ENCODE measurements at regions not wholly inside any gene's neighbourhood (a gene's known extent, or its start where the extent isn't known, plus 50 kb on each side); places are given as distances from the start of the nearest gene placed in this dataset.

DNA sequence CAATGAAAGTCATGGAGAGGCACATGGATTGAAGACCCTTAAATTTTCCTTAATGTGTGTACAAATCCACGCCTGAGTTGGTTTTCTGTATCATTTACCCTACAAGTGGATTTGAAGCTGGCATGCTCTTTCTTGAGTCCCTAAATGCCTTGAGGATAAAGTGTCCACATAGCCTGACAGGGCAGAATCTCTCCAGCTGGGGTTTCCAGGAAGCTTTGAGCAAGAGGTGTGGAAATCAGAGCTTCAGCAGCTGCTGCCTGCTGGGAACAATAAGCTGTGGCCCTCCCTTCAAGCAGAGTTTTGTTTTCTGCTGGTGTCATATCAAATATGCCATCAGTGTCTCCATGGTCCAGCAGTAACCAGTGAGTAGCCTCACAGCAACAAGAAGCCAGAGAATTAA, 120.3 kb upstream of the SERTM1 start:
- no peak for DNase-seq

DNA sequence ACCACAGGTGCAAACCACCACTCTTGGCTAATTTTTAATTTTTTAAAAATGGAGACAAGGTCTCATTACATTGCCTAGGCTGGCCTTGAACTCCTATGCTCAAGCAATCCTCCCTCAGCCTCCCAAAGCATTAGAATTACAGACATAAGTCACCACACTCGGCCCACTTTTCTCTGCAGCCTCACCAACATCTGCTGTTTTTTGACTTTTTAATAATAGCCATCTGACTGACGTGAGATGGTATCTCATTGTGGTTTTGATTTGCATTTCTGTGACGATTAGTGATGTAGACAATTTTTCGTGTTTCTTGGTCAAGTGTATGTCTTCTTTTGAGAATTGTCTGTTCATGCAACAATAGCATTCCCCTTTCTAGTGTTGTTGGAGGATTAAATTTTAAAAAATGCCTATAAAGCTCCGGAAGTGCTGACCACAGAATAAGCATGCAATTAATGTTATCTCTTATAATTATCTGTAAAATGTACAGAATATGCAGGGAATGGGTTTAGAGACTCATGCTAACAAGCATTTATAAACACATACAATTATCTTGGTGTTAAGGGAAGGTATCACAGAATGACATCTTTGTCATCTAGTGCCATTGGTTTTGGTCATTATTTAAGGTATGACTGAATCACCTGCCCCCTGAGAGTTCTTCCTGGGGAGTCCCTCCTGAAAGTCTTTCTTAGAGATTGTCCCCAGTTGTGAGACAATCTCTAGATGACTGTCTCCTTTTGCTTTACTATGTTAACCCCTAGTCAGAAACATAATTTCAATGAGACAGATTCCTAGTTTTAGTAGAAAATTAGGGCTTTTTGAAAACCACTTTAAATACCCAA, 118.5 kb upstream of the SERTM1 start:
- no peak for DNase-seq

DNA sequence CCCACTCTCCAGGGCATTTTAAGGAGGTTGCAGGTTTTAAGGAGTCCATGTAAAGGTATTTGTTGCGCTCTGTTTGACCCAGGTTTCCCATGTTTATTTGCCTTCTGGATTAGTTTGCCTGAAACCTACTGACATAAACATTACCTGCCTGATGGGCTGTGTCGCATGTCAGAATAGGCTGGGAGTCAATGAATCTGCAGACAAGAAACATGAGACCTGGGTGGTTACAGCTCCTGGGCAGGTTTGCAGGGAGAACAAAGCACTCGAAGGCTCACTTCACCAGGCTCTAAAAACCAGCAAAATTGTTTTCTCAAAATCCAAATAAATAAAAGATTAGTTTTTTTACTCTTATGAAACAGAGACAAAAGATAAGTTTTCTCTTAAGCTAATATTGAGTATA, 114.4 kb upstream of the SERTM1 start:
- no peak for DNase-seq

DNA sequence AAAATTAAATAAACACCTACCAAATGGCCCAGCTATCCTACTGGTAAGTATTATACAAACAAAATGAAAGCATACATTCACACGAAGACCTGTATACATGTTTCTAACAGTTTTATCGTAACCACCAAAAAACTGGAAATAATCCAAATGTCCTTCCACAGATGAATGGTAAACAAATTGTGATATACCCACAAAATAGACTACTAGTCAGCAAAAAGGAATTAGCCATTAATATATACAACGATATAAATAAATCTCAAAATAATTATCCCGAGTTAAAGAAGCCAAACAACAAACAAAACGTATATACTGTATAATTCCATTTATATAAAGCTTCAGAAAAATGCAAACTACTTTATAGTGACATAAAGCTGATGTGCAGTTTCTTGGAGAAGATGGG, 106.3 kb upstream of the SERTM1 start:
- DNase-seq = no peak

DNA sequence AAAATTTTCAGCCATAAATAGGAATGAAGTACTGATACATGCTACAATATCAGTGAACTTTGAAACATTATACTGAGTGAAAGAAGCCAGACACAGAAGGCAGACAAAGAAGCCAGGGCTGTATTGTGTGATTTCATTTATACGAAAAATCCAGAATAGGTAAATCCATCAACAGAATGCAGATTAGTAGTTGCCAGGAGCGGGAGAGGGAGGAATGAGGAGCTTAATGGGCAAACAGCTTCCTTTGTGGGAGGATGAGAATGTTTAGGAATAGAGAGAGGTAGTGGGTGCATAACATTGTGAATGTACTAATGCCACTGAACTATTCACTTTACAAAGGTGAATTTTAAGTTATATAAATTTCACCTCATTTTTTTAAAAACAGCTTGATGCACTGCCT, 103.3 kb upstream of the SERTM1 start:
- no peak for DNase-seq

DNA sequence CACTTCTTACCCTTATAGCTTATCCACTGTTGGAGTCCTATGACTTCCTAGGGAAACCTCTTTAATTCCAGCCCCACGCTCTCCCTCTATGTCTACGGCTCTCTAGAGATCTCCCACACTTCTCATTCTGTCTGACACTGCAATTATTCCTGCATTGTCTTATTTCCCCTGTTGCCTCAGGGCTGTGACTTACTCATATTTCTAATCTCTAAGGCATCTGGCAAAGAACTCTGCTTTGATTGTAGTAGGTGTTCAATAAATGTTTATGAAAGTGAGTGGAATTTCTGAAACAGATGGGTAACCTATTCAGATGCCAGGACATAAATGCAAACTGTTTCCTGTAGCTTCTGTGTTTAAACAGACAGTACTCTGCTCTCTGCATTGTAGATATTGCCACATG, 102.4 kb upstream of the SERTM1 start:
- DNase-seq = no peak

DNA sequence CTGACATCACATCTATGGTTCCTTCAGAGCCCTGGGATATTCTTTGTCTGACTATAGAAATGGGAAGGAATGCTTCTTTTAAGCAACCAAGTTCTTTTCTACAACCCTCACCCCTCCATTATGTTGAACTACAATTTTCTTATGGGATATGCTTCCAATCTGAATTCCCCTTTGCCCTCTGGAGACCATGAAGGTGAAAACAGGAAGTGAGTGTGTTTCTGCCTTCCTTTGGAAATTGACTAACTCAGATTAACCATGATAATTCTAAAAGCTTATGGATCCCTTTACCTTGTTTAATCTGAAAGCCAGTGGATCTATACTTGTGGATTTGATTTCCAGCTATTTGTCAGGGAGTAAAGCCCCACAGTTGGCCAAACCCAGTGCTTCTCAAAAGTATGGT, 90.8 kb upstream of the SERTM1 start:
- DNase-seq = no peak

DNA sequence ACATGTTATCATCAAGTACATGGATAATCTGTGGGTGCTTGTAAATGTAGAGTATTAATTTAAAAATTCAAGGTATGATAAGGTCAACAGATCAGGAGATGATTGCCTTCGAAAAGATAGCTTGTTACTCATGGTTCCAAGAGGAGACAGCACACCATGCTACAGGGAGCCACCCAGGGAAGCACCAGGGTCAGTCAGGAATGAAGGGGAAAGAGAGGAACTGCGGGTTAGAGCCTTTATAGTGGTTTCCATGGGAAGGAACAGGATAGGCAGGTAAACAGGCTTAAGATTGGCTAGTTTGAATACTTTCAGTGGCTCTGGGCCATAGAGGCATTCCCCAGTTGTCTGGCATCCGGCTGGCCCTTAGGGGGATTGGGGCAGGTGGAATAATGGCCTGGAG, 74.2 kb upstream of the SERTM1 start:
- DNase-seq = no peak

DNA sequence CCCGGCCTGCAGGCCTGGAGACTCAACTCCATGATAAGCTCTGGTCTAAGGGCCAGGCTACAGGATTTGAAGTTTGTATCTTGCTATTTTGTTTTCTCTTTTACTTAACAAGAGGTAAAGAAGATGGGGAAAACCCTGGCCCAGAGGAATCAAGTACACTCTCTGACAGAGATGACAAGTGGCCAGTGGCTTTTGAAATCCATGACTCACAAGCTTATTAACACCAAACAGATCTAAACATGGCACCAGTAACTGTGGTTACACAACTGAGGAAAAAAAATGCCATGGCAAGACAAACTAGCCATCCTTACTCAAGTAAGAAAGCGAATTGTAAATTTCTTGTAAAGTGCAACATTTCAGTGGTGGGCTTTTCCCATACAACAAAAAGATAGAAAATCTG, 72.6 kb upstream of the SERTM1 start:
- DNase-seq = no peak

DNA sequence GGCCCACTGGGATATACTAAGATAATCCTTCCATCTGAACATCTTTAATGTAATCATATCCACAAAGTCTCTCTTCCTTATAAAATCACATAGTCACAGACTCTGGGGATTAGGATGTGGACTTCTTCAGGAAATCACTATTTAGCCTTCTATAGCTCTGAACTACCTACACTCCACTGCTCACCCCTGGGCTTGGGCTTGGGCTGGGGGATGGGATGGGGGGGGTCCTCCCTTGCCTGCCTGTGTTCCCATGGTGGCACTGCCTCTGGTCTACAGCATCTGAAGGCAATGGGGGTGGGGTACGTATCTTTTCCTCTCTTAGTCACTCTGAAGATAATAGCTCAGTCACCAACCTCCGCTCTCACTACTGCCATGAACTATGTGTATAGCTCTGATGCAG, 67.8 kb upstream of the SERTM1 start:
- DNase-seq = no peak

DNA sequence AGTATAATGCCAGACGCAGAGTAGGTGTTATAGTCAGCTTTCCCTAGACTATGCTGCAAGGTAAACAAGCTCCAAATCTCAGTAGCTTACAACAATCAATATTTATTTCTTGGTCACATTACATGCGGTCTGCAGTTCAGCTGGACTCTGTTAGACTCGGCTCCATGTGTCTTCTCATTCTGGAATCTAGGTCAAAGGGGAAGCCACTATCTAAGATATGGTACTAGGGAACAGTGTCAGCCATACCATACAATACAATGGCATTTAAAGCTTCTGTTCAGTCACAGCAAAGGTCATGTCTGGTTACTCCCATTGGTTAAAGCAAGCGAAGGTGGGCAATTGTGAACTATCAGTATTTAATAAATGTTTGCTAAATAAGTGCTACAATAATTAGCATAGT, 65.3 kb upstream of the SERTM1 start:
- DNase-seq = no peak

DNA sequence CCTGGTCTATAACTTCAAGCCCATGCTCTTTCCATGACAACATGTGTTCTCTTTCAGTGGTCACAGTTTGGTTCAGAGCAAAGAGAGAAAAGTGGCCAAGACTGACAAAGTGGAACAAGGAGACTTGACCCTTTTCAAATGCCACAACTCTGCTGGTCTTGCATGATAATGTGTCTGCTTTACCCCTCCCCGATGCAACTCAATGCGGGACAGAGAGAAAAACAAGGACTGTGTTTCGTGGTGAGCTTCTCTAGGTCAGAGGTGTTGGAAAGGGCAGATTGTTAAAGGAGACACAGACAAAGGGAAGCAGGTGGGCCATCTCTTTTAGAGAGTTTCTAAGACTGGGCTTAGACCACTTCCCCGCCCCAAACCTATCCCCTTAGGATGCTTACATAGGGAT, 61.6 kb upstream of the SERTM1 start:
- DNase-seq = no peak

DNA sequence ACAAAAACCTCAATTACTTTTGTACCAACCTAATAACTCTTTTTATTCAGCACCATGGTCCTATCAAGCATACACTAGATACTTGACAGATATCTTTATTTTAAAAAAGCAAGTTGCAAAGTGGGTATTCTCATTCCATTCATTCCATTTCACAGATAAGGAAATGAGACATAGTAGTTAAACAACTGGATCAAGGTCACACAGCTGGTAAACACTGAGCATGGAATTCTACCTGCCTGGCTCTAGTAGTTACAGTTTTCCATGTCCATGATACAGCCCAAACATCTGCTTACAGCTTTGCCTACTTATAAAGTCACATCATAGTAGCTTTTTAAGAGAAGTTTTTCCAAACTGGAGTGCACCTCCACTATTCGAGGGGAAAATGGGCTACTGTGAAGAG, 57.1 kb upstream of the SERTM1 start:
- no peak for DNase-seq

DNA sequence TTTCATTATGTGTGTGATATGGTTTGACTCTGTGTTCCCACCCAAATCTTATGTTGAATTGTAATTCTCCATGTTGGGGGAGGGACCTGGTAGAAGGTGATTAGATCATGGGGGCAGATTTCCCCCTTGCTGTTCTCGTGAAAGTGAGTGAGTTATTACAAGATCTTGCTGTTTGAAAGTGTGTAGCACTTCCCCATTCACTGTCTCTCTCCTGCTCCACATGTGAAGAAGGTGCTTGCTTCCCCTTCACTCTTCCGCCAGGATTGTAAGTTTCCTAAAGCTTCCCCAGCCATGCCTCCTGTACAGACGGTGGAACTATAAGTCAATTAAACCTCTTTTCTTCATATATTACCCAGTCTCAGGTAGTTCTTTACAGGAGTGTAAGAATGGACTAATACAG, 54.3 kb upstream of the SERTM1 start:
- no peak for DNase-seq

Measured in NCI-H526 treated with DMSO at 0.1 percent for 48 hours (cell line).